SK-N-SH (cell line): ENCODE measurements at regions not wholly inside any gene's neighbourhood (a gene's known extent, or its start where the extent isn't known, plus 50 kb on each side); places are given as distances from the start of the nearest gene placed in this dataset.
A peak's percentile ranks its signal among the peaks of the same experiment; 100 is the strongest.

Source experiments
- CTCF ChIA-PET: fragments of 300-600, 350-600 bp; formaldehyde crosslinking; extraction: SDS; loops from one replicate; lab custom pipeline; 2021; lab: Yijun Ruan, JAX
- POLR2A ChIA-PET: fragments of 350-600 bp; sonication (Branson Sonifier 250); formaldehyde crosslinking; extraction: SDS; loops from one replicate; lab custom pipeline; 2020; ENCODE audit warnings: antibody characterized with exemption, inconsistent platforms; lab: Yijun Ruan, JAX
- DNase-seq: peaks from one replicate; pipeline ENCODE4 v3.0.0; 2012
- H2AFZ ChIP-seq: fragments of 200-600 bp; sonication (generic); 2 replicates; pipeline ENCODE4 v1.8.1; 2016; ENCODE audit warnings: antibody characterized with exemption, mild to moderate bottlenecking, low read depth
- H3F3A ChIP-seq: fragments of 200-600 bp; sonication (generic); replicated peaks from 2 replicates; pipeline ENCODE3; 2016; ENCODE audit warnings: antibody characterized with exemption, mild to moderate bottlenecking; ENCODE audit not compliant: insufficient read depth
- H3K27ac ChIP-seq, 2 experiments: fragments of 200-500 bp in 1 of 2; fragments of 200-600 bp in 1 of 2; sonication (Bioruptor generic) in 1 of 2; sonication (generic), shearing (Covaris generic) in 1 of 2; 2 replicates each; pipeline versions ENCODE4 v1.5.1 to v1.6.1; 2014 to 2016; ENCODE audit warnings: low read depth in 2 of 2, inconsistent platforms in 1 of 2, low read length in 1 of 2, mild to moderate bottlenecking in 1 of 2, mixed read lengths in 1 of 2
- H3K27me3 ChIP-seq: fragments of 200-600 bp; sonication (generic), shearing (Covaris generic); 2 replicates; pipeline ENCODE4 v1.6.1; 2016; ENCODE audit warnings: mixed run types; ENCODE audit not compliant: insufficient read depth
- H3K36me3 ChIP-seq, 2 experiments: fragments of 200-500 bp in 1 of 2; fragments of 200-600 bp in 1 of 2; sonication (Bioruptor generic) in 1 of 2; sonication (generic) in 1 of 2; replicated peaks in 1 of 2; 2 replicates each; pipeline versions ENCODE3 to v1.5.1; 2014 to 2016; ENCODE audit warnings: low read length in 1 of 2, mild to moderate bottlenecking in 1 of 2; ENCODE audit not compliant: insufficient read depth in 2 of 2, control insufficient read depth in 1 of 2
- H3K4me1 ChIP-seq, 2 experiments: fragments of 200-500 bp in 1 of 2; fragments of 200-600 bp in 1 of 2; sonication (Bioruptor generic) in 1 of 2; sonication (generic), shearing (Covaris generic) in 1 of 2; 2 replicates each; pipeline versions ENCODE4 v1.5.1 to v1.6.1; 2014 to 2016; ENCODE audit warnings: low read depth in 1 of 2, low read length in 1 of 2, mixed run types in 1 of 2; ENCODE audit not compliant: insufficient read depth in 2 of 2, control insufficient read depth in 1 of 2
- H3K4me2 ChIP-seq: fragments of 200-600 bp; sonication (generic), shearing (Covaris generic); 2 replicates; pipeline ENCODE4 v1.6.1; 2017; ENCODE audit warnings: mixed run types
- H3K4me3 ChIP-seq, 2 experiments: fragments of 200-500 bp in 1 of 2; fragments of 200-600 bp in 1 of 2; sonication (Bioruptor generic) in 1 of 2; sonication (generic), shearing (Covaris generic) in 1 of 2; 2 replicates each; pipeline versions ENCODE4 v1.5.1 to v1.8.1; 2014 to 2016; ENCODE audit warnings: low read depth in 2 of 2, inconsistent platforms in 1 of 2, low read length in 1 of 2, mild to moderate bottlenecking in 1 of 2, mixed read lengths in 1 of 2, moderate library complexity in 1 of 2
- H3K79me2 ChIP-seq: fragments of 200-600 bp; sonication (generic); 2 replicates; pipeline ENCODE4 v1.8.1; 2017; ENCODE audit warnings: mild to moderate bottlenecking; ENCODE audit not compliant: insufficient read depth
- H3K9ac ChIP-seq: fragments of 200-600 bp; sonication (generic); 2 replicates; pipeline ENCODE4 v1.6.1; 2017; ENCODE audit warnings: mixed run types
- H3K9me2 ChIP-seq: fragments of 200-600 bp; sonication (generic); 2 replicates; pipeline ENCODE4 v1.6.1; 2017; ENCODE audit warnings: mixed run types
- H3K9me3 ChIP-seq: fragments of 200-600 bp; sonication (generic); 2 replicates; pipeline ENCODE4 v1.6.1; 2017; ENCODE audit warnings: mixed run types, mild to moderate bottlenecking, moderate library complexity
- H4K20me1 ChIP-seq: fragments of 200-600 bp; sonication (generic); 2 replicates; pipeline ENCODE4 v1.6.1; 2017; ENCODE audit warnings: mild to moderate bottlenecking, mixed run types; ENCODE audit not compliant: insufficient read depth
- CHD2 ChIP-seq: fragments of 150-350 bp; IDR thresholded peaks from 2 replicates; pipeline ENCODE4 v1.6.1; 2018; ENCODE audit warnings: low read length; ENCODE audit not compliant: partially characterized antibody
- CTCF ChIP-seq: fragments of 200-600 bp; sonication (generic); IDR thresholded peaks from 2 replicates; pipeline ENCODE4 v1.6.1; 2017; ENCODE audit warnings: antibody characterized with exemption, mild to moderate bottlenecking, moderate library complexity
- ELF1 ChIP-seq: IDR thresholded peaks from 2 replicates; pipeline ENCODE4 v1.4.0; 2012
- EP300 ChIP-seq, 2 experiments: IDR thresholded peaks; 2 replicates each; pipeline versions ENCODE4 v1.4.0 to v1.6.1; 2012; ENCODE audit warnings: borderline replicate concordance in 1 of 2, low read depth in 1 of 2, low read length in 1 of 2
- EZH2phosphoT487 ChIP-seq: fragments of 200-600 bp; sonication (generic); IDR thresholded peaks from 2 replicates; pipeline ENCODE4 v1.6.1; 2017; ENCODE audit warnings: low read depth, mixed run types, mild to moderate bottlenecking, antibody characterized with exemption, moderate library complexity, borderline replicate concordance
- FOSL2 ChIP-seq: IDR thresholded peaks from 2 replicates; pipeline ENCODE4 v1.4.0; 2012; ENCODE audit warnings: low read depth, mild to moderate bottlenecking, moderate library complexity, borderline replicate concordance
- GATA2 ChIP-seq: sonication (generic); formaldehyde crosslinking; IDR thresholded peaks from 2 replicates; pipeline ENCODE4 v1.5.0; 2020; ENCODE audit warnings: mild to moderate bottlenecking, missing genetic modification reagents
- IRF3 ChIP-seq: fragments of 150-350 bp; IDR thresholded peaks from 2 replicates; pipeline ENCODE4 v1.6.1; 2016; ENCODE audit warnings: mild to moderate bottlenecking, low read depth, low read length
- MEF2A ChIP-seq: IDR thresholded peaks from 2 replicates; pipeline ENCODE4 v1.4.0; 2012; ENCODE audit warnings: low read depth, borderline replicate concordance
- NFIC ChIP-seq: IDR thresholded peaks from 2 replicates; pipeline ENCODE4 v1.4.0; 2012; ENCODE audit warnings: borderline replicate concordance
- POLR2AphosphoS5 ChIP-seq: IDR thresholded peaks from 2 replicates; pipeline ENCODE4 v1.6.1; 2012; ENCODE audit warnings: low read depth, low read length
- RAD21 ChIP-seq: IDR thresholded peaks from 2 replicates; pipeline ENCODE4 v1.6.1; 2012; ENCODE audit warnings: mild to moderate bottlenecking, low read length
- RCOR1 ChIP-seq: fragments of 150-350 bp; IDR thresholded peaks from 2 replicates; pipeline ENCODE4 v1.6.1; 2017; ENCODE audit warnings: antibody characterized with exemption, low read length
- REST ChIP-seq: IDR thresholded peaks from 2 replicates; pipeline ENCODE4 v1.6.1; 2012; ENCODE audit warnings: mild to moderate bottlenecking, low read depth, low read length, moderate library complexity
- SIN3A ChIP-seq: IDR thresholded peaks from 2 replicates; pipeline ENCODE4 v1.6.1; 2012; ENCODE audit warnings: low read depth, mild to moderate bottlenecking, low read length, moderate library complexity, borderline replicate concordance
- SMC3 ChIP-seq: IDR thresholded peaks from 2 replicates; pipeline ENCODE4 v1.6.1; 2012; ENCODE audit warnings: low read depth, low read length, improper control_type of control experiment
- TAF1 ChIP-seq: IDR thresholded peaks from 2 replicates; pipeline ENCODE4 v1.6.1; 2012; ENCODE audit warnings: low read depth, mild to moderate bottlenecking, low read length, moderate library complexity, borderline replicate concordance
- TEAD4 ChIP-seq: IDR thresholded peaks from 2 replicates; pipeline ENCODE4 v1.4.0; 2012; ENCODE audit warnings: mild to moderate bottlenecking, borderline replicate concordance; ENCODE audit not compliant: insufficient read depth
- USF1 ChIP-seq: IDR thresholded peaks from 2 replicates; pipeline ENCODE4 v1.4.0; 2012; ENCODE audit warnings: low read depth, borderline replicate concordance
- USF2 ChIP-seq: fragments of 150-350 bp; IDR thresholded peaks from 2 replicates; pipeline ENCODE4 v1.6.1; 2017; ENCODE audit warnings: antibody characterized with exemption, low read length, low read depth, borderline replicate concordance
- ZBTB33 ChIP-seq: IDR thresholded peaks from 2 replicates; pipeline ENCODE4 v1.4.0; 2012; ENCODE audit warnings: low read depth, borderline replicate concordance
- WGBS: methylation state at CpG from one replicate; pipeline ENCODE4 v1.1.6; 2017; ENCODE audit warnings: low lambda C conversion rate; 5-methylcytosine and 5-hydroxymethylcytosine counted together

GRCh38 chr1:224544346-224545110 is 71.6 kb upstream of the CNIH3 start:
- Histone ChIP-seq H3K9ac (peak overlapping the region; percentile 67; the same call in 1 of the 2 replicates), H3K4me1 (peaks cover 33 to 47% of the 10 kb centered on the region in 2 experiments), H3F3A (peaks cover 30% of the 10 kb centered on the region), H4K20me1 (no peaks in the 10 kb centered on the region), H3K4me2 (peak overlapping the region; percentile 69), H3K79me2 (no peaks in the 10 kb centered on the region), H3K36me3 (no peaks in the 10 kb centered on the region), H3K4me3 (no peak overlapping the region; a peak in 1 of 4 replicates), H3K27me3 (no peaks in the 10 kb centered on the region), H2AFZ (no peak overlapping the region), H3K27ac (peak overlapping the region; percentile 94 to 99), H3K9me2 (no peaks in the 10 kb centered on the region), H3K9me3 (no peaks in the 10 kb centered on the region)
- 59% methylated on average over 6 of the region's 6 CpGs for WGBS
- ChIA-PET POLR2A (no interaction called here), CTCF (interaction anchor here (1.0 to 3.1 kb wide), 4 partner anchors 11 to 100 kb away, joined by 3 to 13 read pairs (median 4); no protein-coding TSS in a partner anchor)
- peak; percentile 27 for DNase-seq
- 0 out of 2 replicates have a peak, but pooled peaks have one; percentile 15 for TF ChIP-seq ELF1
- peak; percentile 81 for TF ChIP-seq NFIC
- TF ChIP-seq CHD2: no peak
- no peak for TF ChIP-seq REST
- TF ChIP-seq USF2: no peak
- no peak for TF ChIP-seq ZBTB33
- no peak for TF ChIP-seq IRF3
- no peak for TF ChIP-seq TAF1
- no peak for TF ChIP-seq GATA2 (CRISPR knock-in tag)
- TF ChIP-seq POLR2AphosphoS5: peak; percentile 50; the same call in 1 of the 2 replicates
- TF ChIP-seq EP300 (IDR thresholded peaks at IDR 0.05; ENCODE audit: borderline replicate concordance in 1 of 2, low read depth in 1 of 2, low read length in 1 of 2): peak; percentile 51 to 86
- no peak for TF ChIP-seq RAD21
- TF ChIP-seq EZH2phosphoT487: no peak
- TF ChIP-seq SMC3: no peak
- TF ChIP-seq RCOR1: no peak
- TF ChIP-seq MEF2A: peak; percentile 98
- TF ChIP-seq SIN3A: no peak
- no peak for TF ChIP-seq CTCF
- TF ChIP-seq USF1: no peak
- TF ChIP-seq TEAD4: peak; percentile 63; the same call in 1 of the 2 replicates
- TF ChIP-seq FOSL2: peak; percentile 29; the same call in 1 of the 2 replicates
